ENCODE measurements at regions not wholly inside any gene's neighbourhood (a gene's known extent, or its start where the extent isn't known, plus 50 kb on each side); places are given as distances from the start of the nearest gene placed in this dataset.

DNA sequence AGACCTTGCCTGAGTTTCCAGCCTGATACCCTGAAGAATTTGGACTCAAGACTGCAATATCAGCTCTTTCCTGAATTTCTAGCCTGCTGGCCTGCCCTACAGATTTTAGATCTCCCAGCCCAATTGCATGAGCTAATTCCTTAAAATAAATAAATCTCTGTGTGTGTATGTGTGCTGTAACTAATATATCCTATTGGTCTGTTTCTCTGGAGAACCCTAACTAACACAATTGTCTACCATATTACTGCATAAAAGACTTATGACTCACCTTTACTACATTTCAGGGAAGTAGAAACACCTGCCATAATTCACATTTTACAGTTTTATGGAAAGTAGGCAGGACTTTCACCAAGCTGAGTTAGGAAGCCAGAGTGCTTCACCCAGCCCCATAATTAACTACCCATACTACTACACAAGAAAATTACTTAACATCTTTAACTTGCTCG, 90.7 kb upstream of the BEND6 start:
- DNase-seq (ENCODE audit: low read depth) = no peak

DNA sequence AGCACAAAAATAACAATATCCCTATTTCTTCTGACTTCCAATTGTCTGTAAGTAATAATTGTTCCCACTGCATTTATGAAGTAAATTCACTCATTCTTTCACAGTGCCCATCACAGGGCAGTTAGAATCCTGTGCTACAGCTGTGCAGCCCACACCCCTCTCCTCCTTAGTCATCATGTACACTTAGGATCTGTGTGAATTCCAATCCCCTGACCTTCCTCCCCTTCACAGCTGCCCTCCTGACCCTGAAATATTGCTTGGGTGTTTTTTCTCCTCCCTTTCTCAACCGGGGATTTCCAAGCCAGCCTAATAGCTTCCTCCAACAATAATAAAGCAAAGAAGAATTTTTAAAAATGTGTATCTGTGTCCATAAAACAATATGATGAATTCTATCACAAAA, 91.5 kb upstream of the BEND6 start:
- no peak for DNase-seq (ENCODE audit: low read depth)

DNA sequence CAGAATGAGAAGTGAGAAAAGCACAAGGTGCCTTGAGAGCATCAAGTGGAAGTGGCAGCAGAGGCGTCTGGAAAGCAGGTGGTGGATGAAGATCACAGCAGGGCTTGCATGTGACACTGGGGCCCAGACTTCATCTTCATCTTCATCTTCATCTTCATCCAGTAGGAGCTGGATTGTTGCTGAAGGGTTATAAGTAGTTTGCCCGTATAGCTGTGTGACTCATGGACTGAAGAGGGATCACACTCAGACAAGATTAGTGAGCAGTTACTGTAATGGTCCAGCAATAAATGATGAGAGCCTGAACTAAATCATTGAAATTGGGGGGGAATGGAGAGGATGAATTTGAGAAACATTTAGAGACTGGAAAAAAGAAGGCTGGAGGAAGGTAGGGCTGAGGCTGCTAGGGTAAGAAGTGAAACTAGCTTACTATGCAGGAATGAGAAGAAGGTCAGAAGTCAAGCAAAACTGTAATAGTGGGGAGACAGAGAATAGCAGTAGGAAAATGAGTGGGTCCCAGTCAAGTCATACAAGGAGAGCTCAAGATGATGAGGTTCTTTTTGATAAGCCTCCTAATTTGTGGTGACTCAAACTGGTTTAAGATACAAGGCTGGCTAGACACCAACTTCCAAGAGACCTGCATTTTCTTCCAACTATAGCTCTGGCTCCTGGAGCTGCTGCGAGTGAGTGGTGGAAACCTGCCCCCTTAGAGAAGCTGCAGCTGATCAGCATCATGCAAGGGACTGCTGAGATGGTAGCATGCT, 92.3 kb upstream of the BEND6 start:
- no peak for DNase-seq (ENCODE audit: low read depth)

DNA sequence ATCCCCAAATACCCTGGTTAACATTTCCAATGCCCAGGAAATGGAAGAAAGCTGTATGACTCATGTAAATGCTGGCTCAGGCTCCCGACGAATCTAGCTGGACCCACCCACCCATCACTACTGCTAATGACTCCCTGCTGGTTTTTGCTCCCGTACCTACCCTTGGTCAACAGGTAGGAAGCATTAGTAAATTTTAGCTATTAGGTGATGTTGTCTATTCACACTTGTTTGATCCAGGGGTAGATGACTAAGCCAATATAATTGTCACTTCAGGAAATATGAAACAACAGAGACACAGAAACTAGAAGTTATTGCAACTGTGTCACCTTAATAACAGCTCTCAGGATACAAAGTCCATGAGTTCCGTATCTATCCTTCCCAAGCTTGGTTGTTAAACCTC, 94.4 kb upstream of the BEND6 start:
- DNase-seq (ENCODE audit: low read depth) = no peak

DNA sequence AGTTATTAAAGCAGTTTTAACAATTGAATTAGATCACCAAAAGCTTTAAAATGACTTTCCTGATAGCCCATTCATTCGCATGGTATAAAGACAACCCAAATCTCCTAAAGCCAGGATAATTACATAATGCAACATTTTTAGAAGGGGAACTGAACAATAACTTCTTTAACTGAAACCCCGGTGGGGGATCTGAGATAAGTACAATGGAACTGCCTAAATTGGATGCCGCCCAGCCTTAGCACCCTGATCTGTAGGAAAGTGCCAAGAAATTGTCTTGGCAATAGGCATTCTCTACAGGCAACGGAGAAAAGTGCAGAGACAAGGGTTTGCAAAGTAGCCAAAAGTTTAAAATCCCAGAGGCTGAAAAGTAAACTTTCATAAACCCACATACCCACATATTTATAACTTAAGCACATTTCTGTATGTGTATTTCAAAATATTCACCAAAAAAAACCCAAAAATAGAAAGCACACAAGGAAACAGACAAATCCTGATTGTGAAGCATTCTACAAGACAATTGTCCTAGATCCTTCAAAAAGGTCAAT, 98.8 kb upstream of the BEND6 start:
- DNase-seq (ENCODE audit: low read depth) = no peak

DNA sequence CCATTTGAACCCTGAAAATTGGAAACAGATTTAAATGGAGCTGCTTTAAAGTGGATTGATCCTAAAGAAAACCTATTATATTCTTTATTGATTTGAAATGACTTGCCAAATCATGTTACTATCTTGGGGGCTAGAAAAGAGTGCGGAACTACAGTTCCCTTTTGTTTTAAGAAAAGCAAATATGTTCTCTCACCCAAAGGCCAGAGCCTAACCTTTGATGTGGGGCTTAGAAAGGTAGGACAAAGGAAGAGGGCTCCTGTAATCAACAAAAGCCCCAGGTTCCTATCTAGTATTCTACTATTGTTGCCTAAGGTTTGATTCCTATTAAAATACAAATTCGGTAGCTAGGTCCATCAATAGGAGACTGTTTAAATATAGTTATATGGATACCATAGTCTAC, 100.8 kb upstream of the BEND6 start:
- DNase-seq (ENCODE audit: low read depth) = no peak

DNA sequence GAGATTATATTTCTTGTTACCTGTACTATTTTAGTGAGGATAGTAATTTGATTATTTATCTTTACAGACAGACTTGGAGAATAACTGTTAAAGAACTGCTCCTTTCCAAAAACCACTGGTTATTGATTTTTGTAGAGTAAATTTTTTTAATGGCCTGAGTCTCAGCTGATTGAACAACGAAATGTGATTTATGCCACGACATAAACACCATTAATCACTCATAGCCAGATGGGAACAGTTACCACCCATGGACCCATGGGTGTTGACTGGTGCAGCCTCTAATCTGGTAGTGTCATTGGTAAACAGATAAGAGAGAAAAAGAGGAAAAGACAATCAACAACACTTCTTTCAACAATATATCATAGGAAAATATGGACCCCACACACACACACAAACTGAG, 101.4 kb upstream of the BEND6 start:
- DNase-seq (ENCODE audit: low read depth) = no peak

DNA sequence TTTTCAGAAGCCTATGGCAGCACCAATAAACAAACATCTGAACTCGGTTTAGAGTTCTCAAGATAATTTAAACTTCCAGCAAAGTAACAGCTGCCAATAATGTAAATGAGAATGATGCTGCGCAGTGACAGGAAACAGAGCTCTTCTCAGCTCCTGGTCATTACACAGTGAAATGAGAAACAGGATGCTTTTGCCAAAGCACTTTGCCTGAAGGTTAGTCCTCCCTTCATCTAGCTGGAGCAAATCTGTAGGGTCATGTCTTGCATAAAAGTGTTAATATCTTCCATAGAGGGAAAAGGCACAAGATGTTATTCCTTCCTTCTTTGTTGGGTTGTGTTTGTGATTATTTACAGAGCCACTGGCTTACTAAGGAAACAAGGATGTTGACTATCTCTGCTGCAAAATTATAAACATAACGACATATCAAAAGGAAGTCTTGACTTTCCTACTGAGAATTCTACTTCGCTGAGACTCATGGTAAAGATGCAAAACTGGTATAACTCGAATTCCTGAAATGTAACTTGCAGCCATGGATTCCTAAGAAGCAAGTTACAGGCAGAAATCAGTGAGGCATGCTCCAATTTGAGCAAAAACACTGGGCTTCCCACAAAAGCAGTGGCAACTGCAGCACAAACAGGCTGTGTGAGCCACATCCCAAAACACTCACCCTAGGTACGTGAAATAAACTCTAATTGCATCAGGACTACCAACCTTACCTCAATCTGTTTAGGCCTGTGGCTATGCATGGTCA, 102.5 kb upstream of the BEND6 start:
- DNase-seq (ENCODE audit: low read depth) = no peak

DNA sequence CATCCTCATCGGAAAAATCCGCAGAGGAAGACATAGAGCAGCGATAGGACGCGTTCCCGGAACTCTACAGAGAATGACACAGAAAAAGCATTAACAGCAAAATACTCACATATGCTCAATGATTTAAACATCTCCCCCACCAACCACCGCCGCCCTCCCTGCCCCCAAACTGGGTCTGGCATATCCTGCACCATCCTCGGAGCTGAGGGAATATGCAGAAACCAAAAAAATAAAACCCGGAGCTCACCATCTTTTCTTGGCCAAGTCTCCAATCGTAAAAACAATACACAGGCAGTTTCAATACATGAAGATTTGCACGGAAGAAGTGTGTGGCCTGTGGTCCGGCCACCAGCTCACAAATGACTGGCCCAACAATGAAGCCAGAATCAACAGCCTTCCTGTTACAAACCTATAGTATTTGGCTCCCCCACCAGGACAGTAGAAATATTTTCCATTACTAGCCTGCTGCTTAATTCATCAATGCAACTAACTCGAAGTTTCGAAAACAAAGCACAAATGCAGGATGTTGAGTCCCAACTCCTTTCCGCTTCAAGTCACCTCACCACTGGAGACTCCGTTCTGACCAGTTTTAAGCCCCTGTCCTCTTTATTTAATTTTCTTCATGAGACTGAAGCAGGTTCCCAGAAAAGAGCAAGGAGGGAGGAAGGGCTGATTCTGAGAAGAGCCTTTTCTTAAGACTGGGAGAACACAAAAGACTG, 103.2 kb upstream of the BEND6 start:
- peak; percentile 82 for DNase-seq (ENCODE audit: low read depth)

DNA sequence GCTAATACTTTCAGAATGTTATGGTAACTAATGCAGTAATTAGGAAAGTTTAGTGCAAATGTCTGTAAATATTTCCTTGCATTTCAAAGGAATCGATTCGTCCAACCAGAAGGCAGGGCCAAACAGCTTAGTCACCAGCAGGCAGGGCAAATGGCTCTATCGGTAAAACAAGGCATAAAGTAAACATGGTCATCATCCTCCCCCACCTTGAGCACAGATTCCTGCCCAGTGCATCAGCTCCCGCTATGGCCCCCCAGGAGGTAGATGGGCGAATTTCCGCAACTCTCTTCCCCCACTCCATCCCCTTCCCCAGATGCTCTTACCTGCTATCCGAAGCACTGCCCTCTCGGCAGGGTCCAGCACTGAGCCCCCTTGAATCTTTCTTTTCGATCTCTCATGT, 103.8 kb upstream of the BEND6 start:
- DNase-seq (ENCODE audit: low read depth) = no peak

DNA sequence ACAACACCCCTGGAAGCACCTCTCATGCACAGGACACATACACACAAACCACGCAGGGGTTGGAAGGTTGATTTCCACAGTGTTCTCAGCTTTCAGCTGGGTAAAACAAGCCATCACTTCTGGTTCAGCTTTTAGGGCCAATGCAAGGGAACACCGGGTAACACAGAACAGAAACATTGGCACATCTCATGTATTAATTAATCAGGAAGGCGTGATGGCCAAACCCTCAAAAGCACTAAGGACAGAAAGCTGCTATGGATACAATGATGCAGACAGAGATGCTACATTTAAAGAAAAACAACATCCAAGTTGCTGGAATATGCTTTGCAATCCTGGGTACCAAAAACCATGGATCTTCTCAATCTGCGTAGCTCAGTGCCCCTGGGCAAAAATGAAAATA, 104.3 kb upstream of the BEND6 start:
- DNase-seq (ENCODE audit: low read depth) = no peak

DNA sequence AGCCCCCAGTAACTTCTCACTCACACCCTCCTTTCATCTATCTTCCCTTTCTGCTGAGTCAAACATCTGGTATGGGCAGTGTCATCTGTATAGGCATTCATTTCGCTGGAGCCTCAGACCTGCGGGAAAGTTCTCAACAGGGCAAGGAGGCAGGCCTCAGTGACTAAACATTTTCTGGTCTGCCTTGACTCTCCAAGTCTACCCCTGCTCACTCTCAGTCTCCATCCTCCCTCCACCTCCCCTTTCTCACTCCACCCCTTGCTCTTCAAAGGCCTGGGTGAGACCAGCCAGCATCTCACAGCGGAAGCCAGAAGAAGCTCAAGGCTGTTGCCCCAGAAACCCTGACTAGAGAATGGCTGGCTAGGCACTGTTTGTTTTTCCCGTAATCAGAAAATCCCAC, 105.0 kb upstream of the BEND6 start:
- DNase-seq (ENCODE audit: low read depth) = no peak

DNA sequence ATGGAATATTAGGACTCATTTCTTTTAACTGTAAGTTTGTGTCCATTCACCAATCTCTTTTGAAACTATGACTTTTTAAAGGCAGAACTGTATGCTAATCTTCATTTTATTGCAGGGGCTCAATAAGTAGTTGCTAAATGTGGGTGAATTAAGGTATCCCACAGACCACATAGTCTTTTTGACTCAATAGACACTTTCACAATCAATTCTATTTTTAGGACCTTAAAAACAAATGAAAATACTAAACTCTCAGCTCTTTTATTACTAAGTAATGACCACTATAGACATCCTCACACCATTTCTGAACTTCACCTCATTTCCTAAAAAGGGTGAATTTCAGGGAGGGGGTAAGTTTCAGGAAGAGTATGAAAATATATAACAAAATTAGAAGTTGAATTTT, 106.8 kb upstream of the BEND6 start:
- no peak for DNase-seq (ENCODE audit: low read depth)

DNA sequence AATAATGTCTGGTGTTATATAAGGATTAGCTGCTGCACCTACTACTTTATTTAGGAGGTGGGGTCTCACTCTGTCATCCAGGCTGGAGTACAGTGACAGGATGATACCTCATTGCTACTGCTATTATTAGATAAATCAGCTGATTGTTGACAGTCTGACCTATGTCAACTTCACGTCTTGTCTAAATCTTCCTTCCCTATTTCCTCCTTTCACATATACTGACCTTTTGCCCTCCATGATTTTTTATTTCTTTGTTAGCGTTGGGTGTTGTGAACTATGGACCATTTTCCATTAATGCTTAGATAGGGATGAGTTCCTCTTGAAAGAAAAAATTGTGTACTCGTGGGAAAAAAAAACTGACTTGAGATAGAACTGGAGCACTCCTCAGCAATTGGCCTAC, 109.9 kb upstream of the BEND6 start:
- DNase-seq (ENCODE audit: low read depth) = no peak

DNA sequence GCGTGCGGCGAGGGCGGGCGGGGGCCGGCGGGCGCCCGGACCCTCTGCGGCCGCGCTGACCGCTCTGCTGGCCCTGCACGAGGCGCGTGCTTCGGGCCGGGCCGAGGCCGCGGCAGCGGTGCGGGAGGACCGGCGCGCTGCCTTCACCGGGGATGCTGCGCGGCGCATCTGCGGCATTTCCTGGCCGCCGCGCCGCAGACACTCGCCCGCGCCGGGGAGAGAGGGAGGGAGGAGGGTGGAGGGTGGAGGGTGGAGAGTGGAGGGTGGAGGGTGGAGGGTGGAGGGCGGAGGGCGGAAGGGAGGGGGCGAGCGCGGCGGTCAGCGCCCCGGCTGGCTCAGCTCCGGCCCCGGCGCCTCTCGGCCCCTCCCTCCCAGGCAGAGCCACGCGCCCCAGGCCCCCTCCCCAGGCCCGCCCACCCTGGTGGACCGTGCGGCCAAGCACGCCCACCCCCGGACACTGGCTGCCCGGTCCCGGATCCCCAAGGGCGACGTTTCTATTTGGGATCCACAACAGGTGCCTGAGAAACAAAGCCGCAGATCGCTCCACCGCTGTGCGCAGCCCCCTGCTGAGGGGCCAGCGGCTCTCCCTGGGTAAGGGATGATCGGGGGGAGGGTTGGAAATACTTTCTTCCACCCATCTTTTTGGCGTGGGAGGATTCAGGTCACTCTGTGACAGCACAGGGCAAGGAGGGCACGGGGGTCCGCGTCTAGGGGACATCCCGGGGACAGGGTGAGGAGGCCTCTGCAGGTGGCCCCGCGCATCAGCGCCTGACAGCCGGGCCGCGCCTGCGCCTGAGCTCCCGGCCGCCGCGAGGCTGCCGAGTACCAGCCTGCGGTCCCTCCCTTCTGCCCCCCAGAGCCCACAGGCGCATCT, 111.2 kb upstream of the BEND6 start:
- DNase-seq (ENCODE audit: low read depth) = no peak

DNA sequence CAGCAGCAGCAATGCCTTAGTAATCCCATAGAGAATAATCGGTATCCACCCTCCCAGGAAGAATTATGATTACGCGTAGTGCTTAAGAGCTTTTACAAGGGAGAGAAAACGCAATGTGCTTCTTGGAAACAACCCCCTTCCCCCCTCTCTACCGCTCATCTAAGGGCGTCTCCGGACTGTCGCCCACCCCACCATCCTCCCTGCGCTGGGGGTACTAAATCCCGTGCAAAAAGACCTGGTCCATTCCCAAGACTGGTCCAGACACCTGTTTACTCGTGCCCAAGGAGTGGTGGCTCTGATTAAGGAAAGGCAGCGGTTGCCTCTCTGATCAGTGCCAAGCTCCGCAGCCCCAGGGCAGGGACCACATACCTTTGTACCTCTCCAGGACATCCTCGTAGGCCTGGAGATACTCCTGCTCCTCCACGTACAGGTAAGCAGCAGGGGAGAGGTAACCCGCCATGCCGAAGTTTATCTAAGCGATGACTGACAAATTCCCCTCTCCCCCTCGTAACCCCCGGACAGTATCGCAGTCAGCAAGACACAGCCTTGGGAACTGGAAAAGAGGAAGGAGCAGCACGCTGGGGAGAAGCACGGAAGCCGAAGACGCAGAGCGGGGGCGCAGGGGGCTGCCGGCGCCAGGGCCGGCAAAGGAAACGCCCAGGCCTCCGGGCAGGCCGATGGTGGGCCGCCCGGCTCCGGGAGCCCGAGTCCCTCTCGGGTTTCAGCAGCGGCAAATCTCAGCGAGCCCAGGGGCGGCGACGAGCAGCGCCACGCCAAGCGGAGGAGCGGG, 112.0 kb upstream of the BEND6 start:
- no peak for DNase-seq (ENCODE audit: low read depth)

DNA sequence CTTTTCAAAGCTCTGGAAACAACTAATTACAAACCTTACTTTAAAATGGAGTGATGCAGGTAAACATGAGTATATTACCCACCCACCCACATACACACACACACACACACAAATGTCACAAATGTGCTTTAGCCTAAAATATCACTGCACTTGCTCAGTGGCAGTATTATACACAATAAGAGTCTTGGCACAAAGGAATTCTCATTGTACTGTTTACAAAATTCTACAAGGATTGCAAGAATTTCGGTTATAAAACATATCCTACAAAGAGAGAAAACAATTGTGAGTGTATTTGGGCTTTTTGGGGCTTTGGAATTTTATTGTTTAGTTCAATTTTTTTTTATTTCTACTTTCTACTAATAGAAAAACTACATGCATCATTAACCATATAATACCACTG, 113.2 kb upstream of the BEND6 start:
- DNase-seq (ENCODE audit: low read depth) = no peak

DNA sequence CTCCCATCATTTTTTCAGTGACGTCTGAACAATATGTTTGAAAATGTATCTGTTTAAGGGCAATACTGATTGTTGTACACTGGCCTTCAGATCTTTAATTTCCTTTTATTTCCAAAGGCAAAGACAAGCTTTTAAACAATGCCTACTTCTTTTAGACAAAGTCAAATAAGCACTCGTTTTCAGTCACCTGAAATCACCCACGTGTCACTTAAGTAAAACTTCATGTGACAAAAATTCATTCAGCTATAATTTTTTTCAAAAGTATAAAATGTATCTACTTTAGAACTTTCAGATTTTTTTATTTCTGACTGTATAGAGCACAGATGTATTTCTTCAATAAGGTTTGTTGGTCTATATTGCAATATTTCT, 113.5 kb upstream of the BEND6 start:
- no peak for DNase-seq (ENCODE audit: low read depth)

DNA sequence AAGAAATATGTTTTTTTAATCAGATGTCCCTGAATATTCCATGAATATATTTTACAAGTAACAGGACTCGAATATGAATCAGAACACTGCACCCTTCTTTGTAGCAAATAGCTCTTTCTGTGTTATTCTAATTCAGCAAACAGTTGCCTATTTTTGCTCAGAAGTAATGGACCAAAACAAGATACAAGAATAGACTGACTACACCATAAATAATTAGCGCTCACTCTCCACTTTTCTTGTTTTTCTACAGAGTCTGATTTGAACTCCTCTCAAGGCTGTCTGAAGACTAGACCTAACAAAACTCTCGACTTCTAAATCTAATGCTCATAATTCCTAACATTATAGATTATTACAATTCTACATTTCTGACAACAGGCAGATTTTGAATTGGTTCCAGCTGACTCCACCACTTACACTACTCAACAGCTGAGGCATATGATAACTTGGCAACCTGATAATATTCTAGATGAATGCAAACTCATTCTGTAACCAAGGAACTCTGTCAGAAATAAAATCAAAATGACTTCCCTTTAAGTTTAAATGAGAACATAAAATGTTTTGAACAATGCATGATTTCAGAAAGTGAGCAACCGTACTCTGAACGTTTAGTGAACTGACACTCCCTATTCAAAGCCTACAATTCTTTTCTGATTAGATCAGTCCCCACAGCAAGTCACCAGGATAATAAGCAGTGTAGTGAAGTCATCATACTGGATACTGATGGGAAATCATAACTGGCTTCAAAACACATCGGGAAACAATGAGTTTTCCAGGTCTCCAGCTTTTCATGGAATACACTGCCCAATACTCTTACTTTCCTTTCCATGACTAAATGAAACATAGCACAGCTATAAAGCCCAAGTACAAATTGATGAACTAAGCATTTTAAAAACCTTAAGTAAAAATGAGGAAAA, 114.2 kb upstream of the BEND6 start:
- peak; percentile 71 for DNase-seq (ENCODE audit: low read depth)

All from forelimb muscle (tissue), 1 donor.